GM12892 (cell line): ENCODE measurements at regions not wholly inside any gene's neighbourhood (a gene's known extent, or its start where the extent isn't known, plus 50 kb on each side); places are given as distances from the start of the nearest gene placed in this dataset.
"Not testable (repeated sequence)": the region's sequence is repeated elsewhere in the genome, so short reads cannot be mapped to it uniquely, and the experiment has no call there.

Source experiments
- DNase-seq: peaks from one replicate; pipeline ENCODE4 v3.0.0; 2011; ENCODE audit not compliant: insufficient read length
- FAIRE-seq: peaks from 2 replicates; lab custom pipeline; 2011; peaks lifted over from hg19 to GRCh38; lab: Jason Lieb, UNC
- POLR2A ChIP-seq: IDR thresholded peaks from 2 replicates; pipeline ENCODE4 v1.6.1; 2011; ENCODE audit warnings: low read depth, low read length, control low read depth
- POLR2AphosphoS5 ChIP-seq: IDR thresholded peaks from 2 replicates; pipeline ENCODE4 v1.6.1; 2011; ENCODE audit warnings: low read depth, low read length, control low read depth
- TAF1 ChIP-seq: IDR thresholded peaks from 2 replicates; pipeline ENCODE4 v1.6.1; 2011; ENCODE audit warnings: low read depth, mild to moderate bottlenecking, control low read depth, low read length, borderline replicate concordance

- no peak for TF ChIP-seq TAF1
- FAIRE-seq: no peak
- DNase-seq: no peak
Measured at GRCh38 chr1:196074182-196074581, 534.1 kb downstream of the KCNT2 start.

- DNase-seq: no peak
- TF ChIP-seq TAF1 (no peak), POLR2AphosphoS5 (no peak), POLR2A (no peak)
- no peak for FAIRE-seq
Measured at GRCh38 chr1:196071447-196071846, 536.8 kb downstream of the KCNT2 start.

GRCh38 chr1:196070940-196071339, 537.3 kb downstream of the KCNT2 start:
- FAIRE-seq: no peak
- TF ChIP-seq POLR2AphosphoS5: no peak
- TF ChIP-seq TAF1: no peak
- no peak for TF ChIP-seq POLR2A

GRCh38 chr1:196063952-196064351, 544.3 kb downstream of the KCNT2 start:
- no peak for DNase-seq
- no peak for TF ChIP-seq POLR2A
- no peak for TF ChIP-seq TAF1
- TF ChIP-seq POLR2AphosphoS5: no peak
- no peak for FAIRE-seq

More at GRCh38 chr1:196070940-196071339, 537.3 kb downstream of the KCNT2 start:
- no peak for DNase-seq

GRCh38 chr1:196063294-196063693, 544.9 kb downstream of the KCNT2 start:
- TF ChIP-seq TAF1 (no peak), POLR2AphosphoS5 (no peak), POLR2A (no peak)
- no peak for FAIRE-seq
- DNase-seq: no peak

GRCh38 chr1:196060539-196060938, 547.7 kb downstream of the KCNT2 start:
- no peak for DNase-seq
- FAIRE-seq: no peak
- TF ChIP-seq POLR2AphosphoS5 (no peak), POLR2A (no peak), TAF1 (no peak)

GRCh38 chr1:196059210-196059609, 549.0 kb downstream of the KCNT2 start:
- FAIRE-seq: no peak
- no peak for DNase-seq
- TF ChIP-seq TAF1 (no peak), POLR2AphosphoS5 (no peak), POLR2A (no peak)

GRCh38 chr1:196056966-196057365, 551.3 kb downstream of the KCNT2 start:
- DNase-seq (no peak), FAIRE-seq (no peak)
- no peak for TF ChIP-seq POLR2A
- no peak for TF ChIP-seq TAF1
- no peak for TF ChIP-seq POLR2AphosphoS5

- FAIRE-seq: no peak
- no peak for TF ChIP-seq POLR2A
- TF ChIP-seq TAF1: no peak
- TF ChIP-seq POLR2AphosphoS5: no peak
- DNase-seq: no peak
Measured at GRCh38 chr1:196049407-196049806, 558.8 kb downstream of the KCNT2 start.

GRCh38 chr1:196043268-196043667, 565.0 kb downstream of the KCNT2 start:
- TF ChIP-seq POLR2AphosphoS5: no peak
- TF ChIP-seq POLR2A: no peak
- no peak for TF ChIP-seq TAF1
- FAIRE-seq (no peak), DNase-seq (no peak)

- no peak for FAIRE-seq
- DNase-seq: no peak
- TF ChIP-seq POLR2A: no peak
- TF ChIP-seq POLR2AphosphoS5: no peak
- TF ChIP-seq TAF1: no peak
Measured at GRCh38 chr1:196034080-196034706, 574.0 kb downstream of the KCNT2 start.

- DNase-seq, FAIRE-seq: not testable (repeated sequence)
Measured at GRCh38 chr1:196031387-196031786, 576.9 kb downstream of the KCNT2 start.

- TF ChIP-seq POLR2AphosphoS5 (no peak), POLR2A (no peak), TAF1 (no peak)
Measured at GRCh38 chr1:196030455-196030854, 577.8 kb downstream of the KCNT2 start.

More at GRCh38 chr1:196030455-196030854, 577.8 kb downstream of the KCNT2 start:
- no peak for FAIRE-seq
- DNase-seq: no peak
